ENCODE measurements at regions not wholly inside any gene's neighbourhood (a gene's known extent, or its start where the extent isn't known, plus 50 kb on each side); places are given as distances from the start of the nearest gene placed in this dataset.

GRCh38 chr17:55572139-55572538 is 60.9 kb upstream of the SMIM36 start:
- Histone ChIP-seq H3K27ac (ENCODE audit: low read length) (no peak overlapping the region), H3K4me1 (ENCODE audit: control insufficient read depth, insufficient read depth, low read length) (peaks cover 6% of the 10 kb centered on the region), H3K36me3 (ENCODE audit: control insufficient read depth, insufficient read depth, low read length) (no peaks in the 10 kb centered on the region), H3K4me3 (ENCODE audit: low read length) (no peak overlapping the region), H3K27me3 (ENCODE audit: control insufficient read depth, insufficient read depth, low read length) (no peaks in the 10 kb centered on the region), H3K9me3 (ENCODE audit: control insufficient read depth, insufficient read depth, low read length) (no peaks in the 10 kb centered on the region)
- Mint-ChIP-seq H3K27ac (no peak overlapping the region), H3K27me3 (ENCODE audit: low read depth in 2 of 2) (peaks cover 5 to 9% of the 10 kb centered on the region in 2 donors), H3K4me1 (no peaks in the 10 kb centered on the region), H3K36me3 (no peaks in the 10 kb centered on the region), H3K9me3 (no peaks in the 10 kb centered on the region), H3K4me3 (no peak overlapping the region)
- 100% methylated on average over 1 of the region's 4 CpGs for WGBS (ENCODE audit: insufficient coverage)
- no peak for DNase-seq
- ATAC-seq: no peak
- TF ChIP-seq CTCF (IDR thresholded peaks at IDR 0.05): no peak
- intact Hi-C loops (cut with micrococcal nuclease): no loop called here

GRCh38 chr17:55571095-55571494 is 59.8 kb upstream of the SMIM36 start:
- Mint-ChIP-seq H3K36me3 (no peaks in the 10 kb centered on the region), H3K9me3 (no peaks in the 10 kb centered on the region), H3K4me1 (no peaks in the 10 kb centered on the region), H3K4me3 (no peak overlapping the region), H3K27me3 (ENCODE audit: low read depth in 2 of 2) (peaks cover 5 to 16% of the 10 kb centered on the region in 2 donors), H3K27ac (no peak overlapping the region)
- no peak for TF ChIP-seq CTCF (IDR thresholded peaks at IDR 0.05)
- WGBS (ENCODE audit: insufficient coverage): 100% methylated on average over 1 of the region's 2 CpGs
- DNase-seq: no peak
- H3K27ac ChIP-seq (ENCODE audit: low read length): no peak overlapping the region
- H3K27me3 ChIP-seq (ENCODE audit: control insufficient read depth, insufficient read depth, low read length): no peaks in the 10 kb centered on the region
- no peak overlapping the region for H3K4me3 ChIP-seq (ENCODE audit: low read length)
- no peaks in the 10 kb centered on the region for H3K9me3 ChIP-seq (ENCODE audit: control insufficient read depth, insufficient read depth, low read length)
- no peaks in the 10 kb centered on the region for H3K4me1 ChIP-seq (ENCODE audit: control insufficient read depth, insufficient read depth, low read length)
- no peak for ATAC-seq
- intact Hi-C loops (cut with micrococcal nuclease): no loop called here
- H3K36me3 ChIP-seq (ENCODE audit: control insufficient read depth, insufficient read depth, low read length): no peaks in the 10 kb centered on the region

- WGBS (ENCODE audit: insufficient coverage): 87% methylated on average over 6 of the region's 6 CpGs
- ATAC-seq (no peak), DNase-seq (no peak)
- intact Hi-C loops (cut with micrococcal nuclease): no loop called here
- Mint-ChIP-seq H3K4me3 (no peak overlapping the region), H3K27ac (no peak overlapping the region), H3K27me3 (ENCODE audit: low read depth in 2 of 2) (peaks cover 5 to 20% of the 10 kb centered on the region in 2 donors), H3K4me1 (no peaks in the 10 kb centered on the region), H3K36me3 (no peaks in the 10 kb centered on the region), H3K9me3 (no peaks in the 10 kb centered on the region)
- no peak overlapping the region for H3K27ac ChIP-seq (ENCODE audit: low read length)
- no peak overlapping the region for H3K4me3 ChIP-seq (ENCODE audit: low read length)
- no peaks in the 10 kb centered on the region for H3K27me3 ChIP-seq (ENCODE audit: control insufficient read depth, insufficient read depth, low read length)
- no peaks in the 10 kb centered on the region for H3K4me1 ChIP-seq (ENCODE audit: control insufficient read depth, insufficient read depth, low read length)
- no peaks in the 10 kb centered on the region for H3K36me3 ChIP-seq (ENCODE audit: control insufficient read depth, insufficient read depth, low read length)
- H3K9me3 ChIP-seq (ENCODE audit: control insufficient read depth, insufficient read depth, low read length): no peaks in the 10 kb centered on the region
- no peak for TF ChIP-seq CTCF (IDR thresholded peaks at IDR 0.05)
These were observed 59.1 kb upstream of the SMIM36 start for GRCh38 chr17:55570391-55570790.
